Esophagus muscularis mucosa (tissue), 4 donors: ENCODE measurements at regions not wholly inside any gene's neighbourhood (a gene's known extent, or its start where the extent isn't known, plus 50 kb on each side); places are given as distances from the start of the nearest gene placed in this dataset.
"Not testable (repeated sequence)": the region's sequence is repeated elsewhere in the genome, so short reads cannot be mapped to it uniquely, and the experiment has no call there.

Source experiments
- DNase-seq: peaks from one replicate; pipeline ENCODE4 v3.0.0-alpha.2; 2017; ENCODE audit errors: extremely low spot score
- H3K27ac ChIP-seq, 4 donors: fragments of 200-600 bp; sonication (generic); replicated peaks in 1 of 4; 1 replicate in 3 of 4; 2 replicates in 1 of 4; pipeline ENCODE4 v1.5.1; 2016 to 2019; ENCODE audit warnings: mild to moderate bottlenecking in 1 of 4
- H3K27me3 ChIP-seq, 4 donors: fragments of 200-600 bp; sonication (generic); one replicate each; pipeline versions ENCODE4 v1.5.1 to v1.6.0; 2016 to 2019
- H3K36me3 ChIP-seq, 4 donors: fragments of 200-600 bp; sonication (generic); one replicate each; pipeline ENCODE4 v1.5.1; 2016 to 2019
- H3K4me1 ChIP-seq, 4 donors: fragments of 200-600 bp; sonication (generic); one replicate each; pipeline ENCODE4 v1.5.1; 2016 to 2019
- H3K4me3 ChIP-seq, 4 donors: fragments of 200-600 bp; sonication (generic); 1 replicate in 2 of 4; 2 replicates in 2 of 4; pipeline ENCODE4 v1.5.1; 2016 to 2019; ENCODE audit warnings: mild to moderate bottlenecking in 4 of 4, moderate library complexity in 1 of 4
- H3K9me3 ChIP-seq, 4 donors: fragments of 200-600 bp; sonication (generic); 1 replicate in 3 of 4; 2 replicates in 1 of 4; pipeline ENCODE4 v1.5.1; 2016 to 2019
- CTCF ChIP-seq, 3 experiments: fragments of 200-600 bp in 2 of 3; fragments of 450-650 bp in 1 of 3; sonication (generic) in 2 of 3; IDR thresholded peaks; one replicate each; pipeline ENCODE4 v1.5.1; 2017 to 2019; ENCODE audit warnings: antibody characterized with exemption in 3 of 3, mild to moderate bottlenecking in 2 of 3, moderate library complexity in 1 of 3
- EP300 ChIP-seq: sonication (generic); formaldehyde crosslinking; IDR thresholded peaks from one replicate; pipeline ENCODE4 v1.6.1; 2017; ENCODE audit warnings: antibody characterized with exemption
- POLR2A ChIP-seq: fragments of 450-650 bp; IDR thresholded peaks from one replicate; pipeline ENCODE4 v1.6.1; 2017; ENCODE audit warnings: antibody characterized with exemption, moderate library complexity, mild to moderate bottlenecking, low read depth
- POLR2AphosphoS5 ChIP-seq, 2 donors: sonication (generic); formaldehyde crosslinking; IDR thresholded peaks; one replicate each; pipeline ENCODE4 v1.6.1; 2017; ENCODE audit warnings: antibody characterized with exemption in 2 of 2
- WGBS: methylation state at CpG from one replicate; pipeline ENCODE4 v1.1.5; 2018; 5-methylcytosine and 5-hydroxymethylcytosine counted together
- intact Hi-C: fragments of 100-400 bp; cut with DNase I; formaldehyde crosslinking; loops from one replicate; pipeline ENCODE4 v1.15.1; 2023

GRCh38 chr14:28163233-28163632 lies 603.4 kb upstream of the FOXG1 start:
- intact Hi-C loops, result no loop called here
- no peak for TF ChIP-seq EP300
- no peak for TF ChIP-seq POLR2AphosphoS5 (IDR thresholded peaks at IDR 0.05)
- no peak for TF ChIP-seq POLR2A
- TF ChIP-seq CTCF (IDR thresholded peaks at IDR 0.05), result no peak
- WGBS, result 40% methylated on average over 2 of the region's 2 CpGs

GRCh38 chr14:28163897-28164296 lies 602.7 kb upstream of the FOXG1 start:
- H3K36me3 ChIP-seq, result no peaks in the 10 kb centered on the region
- no peak for DNase-seq
- WGBS, result 66% methylated on average over 2 of the region's 2 CpGs
- no peak overlapping the region for H3K4me3 ChIP-seq
- intact Hi-C loops, result no loop called here
- H3K4me1 ChIP-seq, result no peaks in the 10 kb centered on the region
- no peaks in the 10 kb centered on the region for H3K27me3 ChIP-seq
- H3K9me3 ChIP-seq, result no peaks in the 10 kb centered on the region
- TF ChIP-seq EP300 (no peak), POLR2AphosphoS5 (IDR thresholded peaks at IDR 0.05) (no peak), POLR2A (no peak), CTCF (IDR thresholded peaks at IDR 0.05) (no peak)
- no peak overlapping the region for H3K27ac ChIP-seq

More at GRCh38 chr14:28163233-28163632, 603.4 kb upstream of the FOXG1 start:
- Histone ChIP-seq H3K36me3 (no peaks in the 10 kb centered on the region), H3K9me3 (no peaks in the 10 kb centered on the region), H3K27ac (no peak overlapping the region), H3K4me3 (no peak overlapping the region), H3K27me3 (peaks cover 0 to 4% (median 0%) of the 10 kb centered on the region in 4 donors), H3K4me1 (no peaks in the 10 kb centered on the region)
- DNase-seq, result no peak

- H3K4me1 ChIP-seq, H3K27ac ChIP-seq, DNase-seq, H3K9me3 ChIP-seq, H3K36me3 ChIP-seq, H3K4me3 ChIP-seq, H3K27me3 ChIP-seq, intact Hi-C loops: not testable (repeated sequence)
- 80% methylated on average over 26 of the region's 29 CpGs for WGBS
Measured at GRCh38 chr14:28187902-28188830, 578.4 kb upstream of the FOXG1 start.

GRCh38 chr14:28196878-28197277 lies 569.7 kb upstream of the FOXG1 start:
- Histone ChIP-seq H3K9me3 (no peaks in the 10 kb centered on the region), H3K4me3 (no peak overlapping the region), H3K27ac (no peak overlapping the region), H3K4me1 (no peaks in the 10 kb centered on the region), H3K36me3 (no peaks in the 10 kb centered on the region), H3K27me3 (no peaks in the 10 kb centered on the region)
- TF ChIP-seq CTCF (IDR thresholded peaks at IDR 0.05) (no peak), POLR2A (no peak), EP300 (no peak), POLR2AphosphoS5 (IDR thresholded peaks at IDR 0.05) (no peak)
- no peak for DNase-seq
- 75% methylated on average over 4 of the region's 4 CpGs for WGBS
- intact Hi-C loops, result no loop called here

- Histone ChIP-seq H3K9me3 (no peaks in the 10 kb centered on the region), H3K36me3 (no peaks in the 10 kb centered on the region), H3K27me3 (peaks cover 0 to 5% (median 0%) of the 10 kb centered on the region in 4 donors), H3K27ac (no peak overlapping the region), H3K4me3 (no peak overlapping the region), H3K4me1 (no peaks in the 10 kb centered on the region)
- 89% methylated on average over 2 of the region's 2 CpGs for WGBS
- intact Hi-C loops, result no loop called here
- TF ChIP-seq CTCF (IDR thresholded peaks at IDR 0.05), result no peak
- TF ChIP-seq POLR2A, result no peak
- TF ChIP-seq EP300, result no peak
- no peak for DNase-seq
Measured at GRCh38 chr14:28220391-28220790, 546.2 kb upstream of the FOXG1 start.
